MCF 10A (cell line): ENCODE measurements at regions not wholly inside any gene's neighbourhood (a gene's known extent, or its start where the extent isn't known, plus 50 kb on each side); places are given as distances from the start of the nearest gene placed in this dataset.
"Not testable (repeated sequence)": the region's sequence is repeated elsewhere in the genome, so short reads cannot be mapped to it uniquely, and the experiment has no call there.

Experiments used
- BruUV-seq: library from RNA; stranded (reverse); fragments of 400-500 nt; replicated peaks from 2 replicates; lab custom pipeline; 2021; lab: Mats Ljungman, UMichigan
- CTCF ChIA-PET: fragments of 300-600 bp; sonication (Branson Sonifier 250); formaldehyde crosslinking; extraction: SDS; loops from one replicate; lab custom pipeline; 2021; ENCODE audit warnings: antibody characterized with exemption, inconsistent platforms; lab: Yijun Ruan, JAX
- POLR2A ChIA-PET: fragments of 300-600, 350-650 bp; sonication (Branson Sonifier 250); formaldehyde crosslinking; extraction: SDS; loops from one replicate; lab custom pipeline; 2020; ENCODE audit warnings: antibody characterized with exemption, inconsistent platforms; lab: Yijun Ruan, JAX
- DNase-seq: peaks from one replicate; pipeline ENCODE4 v3.0.0-alpha.2; 2018; ENCODE audit not compliant: unreplicated experiment
- H3K27ac Mint-ChIP-seq: one replicate; pipeline ENCODE4 v1.8.0; 2022; ENCODE audit warnings: mild to moderate bottlenecking, low read depth, mixed read lengths; ENCODE audit not compliant: unreplicated experiment
- H3K27me3 Mint-ChIP-seq: one replicate; pipeline ENCODE4 v1.8.0; 2022; ENCODE audit warnings: mixed read lengths; ENCODE audit not compliant: insufficient read depth, unreplicated experiment
- H3K36me3 Mint-ChIP-seq: one replicate; pipeline ENCODE4 v1.8.0; 2022; ENCODE audit warnings: mild to moderate bottlenecking, moderate library complexity, mixed read lengths; ENCODE audit not compliant: insufficient read depth, unreplicated experiment
- H3K4me1 Mint-ChIP-seq: one replicate; pipeline ENCODE4 v1.8.0; 2022; ENCODE audit warnings: mixed read lengths; ENCODE audit not compliant: insufficient read depth, unreplicated experiment
- H3K4me3 Mint-ChIP-seq: one replicate; pipeline ENCODE4 v1.8.0; 2022; ENCODE audit warnings: mild to moderate bottlenecking, moderate library complexity, mixed read lengths; ENCODE audit not compliant: unreplicated experiment
- H3K9me3 Mint-ChIP-seq: one replicate; pipeline ENCODE4 v1.8.0; 2022; ENCODE audit warnings: mixed read lengths; ENCODE audit not compliant: unreplicated experiment
- CTCF ChIP-seq: fragments of 200-600 bp; IDR thresholded peaks from one replicate; pipeline ENCODE4 v1.8.0; 2022; ENCODE audit warnings: antibody characterized with exemption, mild to moderate bottlenecking; ENCODE audit not compliant: unreplicated experiment
- intact Hi-C: fragments of 100-400 bp; cut with micrococcal nuclease; formaldehyde crosslinking; loops from 2 replicates; pipeline ENCODE4 v1.14.1; 2022

GRCh38 chrX:129092757-129093156, 430.5 kb downstream of the SMARCA1 start:
- H3K4me1 Mint-ChIP-seq: no peaks in the 10 kb centered on the region
- DNase-seq: no peak
- TF ChIP-seq CTCF: no peak
- no peaks in the 10 kb centered on the region for H3K27me3 Mint-ChIP-seq
- no peak overlapping the region for H3K27ac Mint-ChIP-seq
- intact Hi-C loops: no loop called here
- peaks cover 7% of the 10 kb centered on the region for H3K9me3 Mint-ChIP-seq
- CTCF ChIA-PET: interaction anchor here (0.6 to 2.2 kb wide), 3 partner anchors 8 to 97 kb away, joined by 3 to 6 read pairs (median 3); no protein-coding TSS in a partner anchor
- H3K36me3 Mint-ChIP-seq: no peaks in the 10 kb centered on the region
- H3K4me3 Mint-ChIP-seq: no peak overlapping the region
- POLR2A ChIA-PET: no interaction called here
- BruUV-seq: no TSS peak

- Mint-ChIP-seq H3K27me3 (no peaks in the 10 kb centered on the region), H3K4me1 (no peaks in the 10 kb centered on the region), H3K4me3 (no peak overlapping the region), H3K36me3 (no peaks in the 10 kb centered on the region), H3K9me3 (peaks cover 2% of the 10 kb centered on the region), H3K27ac (no peak overlapping the region)
- no peak for DNase-seq
- no TSS peak for BruUV-seq
- intact Hi-C loops: no loop called here
- no peak for TF ChIP-seq CTCF
- POLR2A ChIA-PET: no interaction called here
- CTCF ChIA-PET: interaction anchor here (0.6 to 2.2 kb wide), 4 partner anchors 9 to 143 kb away, joined by 3 to 6 read pairs (median 3); no protein-coding TSS in a partner anchor
These were observed 431.0 kb downstream of the SMARCA1 start for GRCh38 chrX:129092242-129092641.

- no peaks in the 10 kb centered on the region for H3K4me1 Mint-ChIP-seq
- no peak overlapping the region for H3K27ac Mint-ChIP-seq
- ChIA-PET CTCF (interaction anchor here (2.2 kb wide), 1 partner anchor 10 kb away, joined by 6 read pairs; no protein-coding TSS in a partner anchor), POLR2A (no interaction called here)
- intact Hi-C loops: no loop called here
- H3K36me3 Mint-ChIP-seq: no peaks in the 10 kb centered on the region
- no TSS peak for BruUV-seq
- no peaks in the 10 kb centered on the region for H3K27me3 Mint-ChIP-seq
- peak; percentile 0 for DNase-seq
- H3K4me3 Mint-ChIP-seq: no peak overlapping the region
- no peak for TF ChIP-seq CTCF
- H3K9me3 Mint-ChIP-seq: no peaks in the 10 kb centered on the region
These were observed 432.2 kb downstream of the SMARCA1 start for GRCh38 chrX:129091097-129091496.

- H3K4me1 Mint-ChIP-seq: no peaks in the 10 kb centered on the region
- no peak for TF ChIP-seq CTCF
- ChIA-PET POLR2A (no interaction called here), CTCF (no interaction called here)
- H3K27me3 Mint-ChIP-seq: no peaks in the 10 kb centered on the region
- peaks cover 8% of the 10 kb centered on the region for H3K9me3 Mint-ChIP-seq
- DNase-seq: no peak
- no TSS peak for BruUV-seq
- H3K27ac Mint-ChIP-seq: no peak overlapping the region
- H3K36me3 Mint-ChIP-seq: no peaks in the 10 kb centered on the region
- intact Hi-C loops: no loop called here
- no peak overlapping the region for H3K4me3 Mint-ChIP-seq
These were observed 436.5 kb downstream of the SMARCA1 start for GRCh38 chrX:129086802-129087201.

- H3K4me3 Mint-ChIP-seq, POLR2A ChIA-PET, H3K27me3 Mint-ChIP-seq: not testable (repeated sequence)
These were observed 439.0 kb downstream of the SMARCA1 start for GRCh38 chrX:129084291-129084690.

More at GRCh38 chrX:129084291-129084690, 439.0 kb downstream of the SMARCA1 start:
- H3K9me3 Mint-ChIP-seq, DNase-seq, H3K36me3 Mint-ChIP-seq, BruUV-seq, H3K27ac Mint-ChIP-seq, H3K4me1 Mint-ChIP-seq, CTCF ChIA-PET, intact Hi-C loops: not testable (repeated sequence)
